Activated CD4-positive, alpha-beta T cell treated with anti-CD3 and anti-CD28 coated beads, Interleukin-2, Interleukin-6, amounts not matched to agents 100 ng/mL and 50 ng/mL, durations not matched to agents 16 hours and 8 hours (primary cell): ENCODE measurements at regions not wholly inside any gene's neighbourhood (a gene's known extent, or its start where the extent isn't known, plus 50 kb on each side); places are given as distances from the start of the nearest gene placed in this dataset.

Experiments
- DNase-seq: peaks from one replicate; pipeline ENCODE4 v3.0.0-alpha.2; 2020

GRCh38 chr3:194769020-194769643 is 83.4 kb downstream of the FAM43A start:
- DNase-seq = peak; percentile 95

DNA sequence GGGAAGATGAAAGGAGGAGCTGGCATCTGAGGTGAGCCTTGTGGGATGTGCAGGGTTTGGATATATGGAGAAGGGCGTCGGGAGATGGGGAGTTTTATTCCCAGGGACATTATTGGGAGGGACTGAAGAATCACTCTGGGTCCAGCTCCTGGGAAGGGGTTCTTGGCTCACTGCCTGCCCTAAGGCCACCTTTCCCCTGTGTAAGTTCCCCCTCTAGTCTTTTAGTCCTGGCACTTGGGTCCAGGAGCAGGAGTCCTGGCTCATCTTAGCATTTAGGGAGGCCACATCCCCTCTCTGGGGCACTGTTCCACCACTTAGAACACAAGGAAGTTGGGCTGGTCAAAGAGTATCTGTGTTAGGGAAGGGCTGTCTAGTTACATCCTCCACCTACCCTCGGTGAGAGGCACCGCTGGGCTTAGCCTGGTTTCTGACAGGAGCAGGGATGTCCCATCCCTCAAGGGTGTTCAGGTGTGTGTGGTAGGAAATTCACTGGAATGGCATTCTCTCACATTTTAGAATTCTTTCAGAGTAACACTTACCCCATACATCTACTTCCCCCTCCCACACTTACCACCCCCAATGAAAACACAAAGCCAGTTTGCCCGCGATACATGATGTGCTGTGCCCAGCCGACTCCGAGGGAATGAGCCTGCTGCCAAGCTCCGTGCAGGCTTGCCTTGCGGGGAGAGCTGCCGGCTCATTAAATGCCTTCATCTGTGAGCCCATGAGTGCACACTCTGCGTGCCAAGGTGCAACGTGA is 86.7 kb downstream of the FAM43A start:
- DNase-seq = no peak

DNA sequence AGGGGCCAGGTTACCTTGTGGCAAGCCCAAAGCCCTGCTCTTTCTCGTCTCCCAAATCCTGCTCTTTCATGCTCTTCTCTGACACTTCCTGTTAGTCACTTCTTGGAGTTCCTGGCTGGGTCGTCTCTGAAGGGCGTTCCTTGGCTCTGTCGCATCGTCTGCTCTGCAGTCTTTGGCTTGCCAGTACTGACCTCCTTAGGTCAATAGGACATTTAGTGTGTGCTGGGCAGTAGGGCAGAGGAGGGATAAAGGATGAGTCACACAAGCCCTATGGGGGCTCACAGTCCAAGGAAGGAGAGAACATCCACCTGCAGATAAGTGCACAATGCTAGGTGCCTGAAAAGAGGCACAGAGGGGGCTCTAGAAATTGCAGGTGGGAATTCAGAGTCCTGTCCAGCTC is 87.5 kb downstream of the FAM43A start:
- DNase-seq = no peak

DNA sequence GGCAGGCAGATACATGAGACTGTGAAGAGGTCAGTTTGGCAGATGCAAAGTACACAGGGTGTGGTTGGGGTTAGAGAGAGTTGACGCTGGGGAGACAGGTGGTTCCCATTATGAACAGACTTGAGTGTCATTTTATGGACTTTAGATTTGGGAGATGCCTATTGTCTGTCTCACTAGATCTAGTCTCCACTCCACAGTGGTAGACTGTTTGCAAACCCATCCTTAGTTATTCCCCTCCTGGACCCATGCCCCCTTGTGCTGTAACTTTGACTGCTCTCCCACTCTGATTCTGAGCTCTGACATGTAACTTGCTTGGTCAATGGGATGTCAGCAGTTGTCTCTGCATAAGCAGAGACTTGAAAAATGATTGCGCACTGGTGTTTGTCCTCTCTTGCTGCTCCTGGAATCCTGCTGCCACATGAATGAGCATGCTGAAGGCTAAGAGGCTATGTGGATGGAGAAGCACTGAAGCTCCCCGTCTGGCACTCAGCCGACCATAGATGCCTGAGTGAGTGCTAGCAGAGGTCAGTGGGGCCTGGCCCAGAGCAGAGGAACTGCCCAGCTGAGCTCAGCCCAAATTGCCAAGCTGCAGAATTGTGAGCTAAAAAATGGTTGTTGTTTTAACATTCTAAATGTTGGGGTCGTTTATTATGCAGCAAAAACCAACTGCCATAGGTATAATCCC is 88.2 kb downstream of the FAM43A start:
- no peak for DNase-seq

- no peak for DNase-seq
Measured at GRCh38 chr3:194775266-194775665, 89.6 kb downstream of the FAM43A start.

DNA sequence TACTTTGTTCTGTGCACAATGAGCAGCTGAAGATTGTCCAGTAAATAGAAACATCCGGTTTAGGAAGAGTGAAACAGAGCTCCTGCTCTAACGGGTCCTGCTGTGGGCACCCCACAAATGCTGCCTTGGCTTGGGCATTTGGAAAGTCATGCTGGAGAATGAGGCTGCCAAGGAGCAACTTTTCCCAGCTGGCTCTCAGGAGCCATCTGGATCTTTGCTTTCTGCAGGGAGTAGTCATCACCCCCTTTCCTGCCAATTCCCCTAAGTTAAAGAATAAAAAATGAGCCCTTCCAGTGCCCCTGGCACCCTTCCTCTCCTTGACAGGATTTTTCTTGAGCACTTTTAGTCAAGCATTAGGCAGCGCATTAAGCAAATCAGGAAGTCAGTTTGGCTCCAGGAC is 90.0 kb downstream of the FAM43A start:
- no peak for DNase-seq

DNA sequence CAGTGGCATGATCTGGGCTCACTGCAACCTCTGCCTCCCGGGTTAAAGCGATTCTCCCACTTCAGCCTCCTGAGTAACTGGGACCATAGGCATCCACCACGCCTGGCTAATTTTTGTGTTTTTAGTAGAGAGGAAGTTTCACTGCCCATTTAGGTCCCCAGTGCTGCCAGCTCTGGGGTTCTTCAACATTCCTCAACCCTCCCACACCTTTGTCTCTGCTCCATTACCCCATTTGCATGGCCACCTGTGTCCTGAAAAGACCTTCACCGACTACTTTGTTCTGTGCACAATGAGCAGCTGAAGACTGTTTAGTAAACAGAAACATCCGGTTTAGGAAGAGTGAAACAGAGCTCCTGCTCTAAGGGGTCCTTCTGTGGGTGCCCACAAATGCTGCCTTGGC is 92.0 kb downstream of the FAM43A start:
- DNase-seq = no peak

- DNase-seq = no peak
Measured at GRCh38 chr3:194779729-194780224, 94.1 kb downstream of the FAM43A start.

DNA sequence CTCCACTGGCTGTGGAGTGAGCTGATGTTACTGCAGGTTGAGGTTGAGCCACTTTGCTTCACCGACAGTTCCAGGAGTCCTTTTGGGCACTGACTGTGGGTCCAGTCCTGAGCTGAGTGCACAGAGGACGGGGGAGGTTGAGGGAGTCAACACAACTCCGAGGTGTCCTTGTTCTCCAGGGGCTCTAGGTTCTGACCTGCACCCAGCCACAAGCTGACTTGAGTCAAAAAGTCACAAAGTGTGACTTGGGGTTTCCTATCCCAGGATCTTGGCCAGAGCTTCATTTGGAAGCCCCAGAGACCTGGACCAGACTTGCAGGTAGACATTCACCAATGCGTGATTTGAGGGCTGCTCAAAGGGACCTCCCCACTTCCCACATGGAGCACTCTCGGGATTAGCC is 95.0 kb downstream of the FAM43A start:
- DNase-seq = no peak

DNA sequence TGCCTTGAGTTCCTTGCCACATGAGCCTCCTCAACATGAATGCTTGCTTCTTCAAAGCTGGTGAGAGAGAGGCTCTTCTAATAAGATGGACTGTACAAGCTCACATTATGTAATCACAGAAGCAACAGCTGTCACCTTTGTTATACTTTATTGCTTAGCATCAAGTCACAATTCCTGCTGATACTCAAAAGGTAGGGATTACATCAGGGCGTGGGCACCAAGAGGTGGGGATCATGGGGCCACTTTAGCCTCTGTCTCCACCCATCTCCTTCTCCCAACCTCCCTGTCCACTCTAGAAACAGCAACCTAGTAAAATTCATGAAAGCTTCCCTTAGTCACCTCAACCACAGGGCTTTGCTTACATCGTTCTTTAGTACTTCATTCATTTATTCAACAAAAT is 95.9 kb downstream of the FAM43A start:
- DNase-seq = no peak

- no peak for DNase-seq
Measured at GRCh38 chr3:194782698-194783404, 97.2 kb downstream of the FAM43A start.

DNA sequence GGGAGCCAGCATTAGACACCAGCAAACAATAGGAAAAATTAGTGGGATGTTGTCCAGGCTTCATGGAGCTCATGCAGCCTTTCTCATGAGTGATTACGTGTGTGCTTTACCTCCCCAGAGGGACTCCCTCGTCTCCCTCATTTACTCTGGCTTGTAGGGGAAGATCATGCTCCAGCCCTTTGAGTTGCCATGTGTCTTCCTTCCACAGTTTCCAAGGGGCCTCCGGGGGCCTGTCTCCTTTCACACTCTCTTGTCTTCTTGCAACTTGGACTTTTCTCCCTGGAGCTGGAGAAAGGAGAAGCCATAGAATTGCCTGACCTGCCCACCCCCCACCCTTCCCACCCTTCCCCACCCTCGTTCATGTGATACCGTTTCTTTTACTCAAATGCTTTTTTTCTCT is 98.7 kb downstream of the FAM43A start:
- DNase-seq = no peak

DNA sequence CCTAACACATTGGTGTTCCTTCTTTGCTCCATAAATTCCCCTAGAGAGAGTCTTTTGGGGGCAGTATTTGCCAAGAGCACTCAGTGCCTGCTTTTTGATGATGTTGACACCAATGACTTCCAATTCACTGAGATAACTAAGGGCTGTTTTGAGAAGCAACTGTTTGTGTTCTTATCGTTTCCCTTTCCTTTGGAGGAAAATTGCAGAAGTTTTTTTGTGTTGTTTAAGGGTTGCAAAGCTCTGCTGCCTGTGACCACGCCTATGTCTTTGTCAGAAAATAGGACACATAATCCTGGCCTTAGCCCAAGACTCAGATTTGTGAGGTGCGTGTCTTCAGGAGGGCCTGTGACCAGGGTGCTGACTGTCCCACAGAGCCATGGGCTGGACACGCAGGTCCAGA is 99.6 kb downstream of the FAM43A start:
- DNase-seq = no peak

DNA sequence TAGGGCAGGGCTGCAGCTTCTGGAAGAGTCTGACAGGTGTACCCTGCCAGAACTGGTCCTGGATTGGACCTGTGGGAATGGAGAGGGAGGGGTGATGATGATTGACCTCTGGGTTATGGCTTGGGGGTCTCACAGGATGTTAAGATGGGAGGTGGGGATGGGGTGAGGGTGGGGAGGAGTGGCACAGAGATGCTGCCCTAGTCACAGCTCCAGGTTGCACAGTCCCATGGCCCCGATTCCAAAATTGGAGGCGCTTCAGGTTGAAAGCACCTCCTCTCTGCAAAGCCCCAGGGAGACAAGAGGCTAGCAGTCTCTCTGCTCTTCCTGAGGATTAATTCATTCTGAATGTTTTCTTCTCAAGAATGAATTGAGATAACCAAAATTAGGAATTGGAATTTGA is 101.4 kb downstream of the FAM43A start:
- DNase-seq = no peak

GRCh38 chr3:194787650-194788049 is 102.0 kb downstream of the FAM43A start:
- no peak for DNase-seq

DNA sequence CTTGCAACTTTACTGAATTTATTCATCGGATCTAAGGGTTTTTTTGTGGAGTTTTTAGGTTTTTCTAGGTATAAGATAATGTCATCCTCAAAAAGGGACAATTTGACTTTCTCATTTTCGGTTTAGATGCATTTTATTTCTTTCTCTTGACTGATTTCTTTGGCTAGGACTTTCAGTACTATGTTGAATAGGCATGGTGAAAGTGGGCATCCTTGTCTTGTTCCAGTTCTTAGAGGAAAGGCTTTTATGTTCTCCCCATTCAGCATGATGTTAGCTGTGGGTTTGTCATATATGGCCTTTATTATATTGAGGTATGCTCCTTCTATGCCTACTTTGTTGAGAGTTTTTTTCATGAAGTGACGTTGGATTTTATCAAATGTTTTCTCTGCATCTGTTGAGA is 106.7 kb downstream of the FAM43A start:
- DNase-seq = peak; percentile 16

DNA sequence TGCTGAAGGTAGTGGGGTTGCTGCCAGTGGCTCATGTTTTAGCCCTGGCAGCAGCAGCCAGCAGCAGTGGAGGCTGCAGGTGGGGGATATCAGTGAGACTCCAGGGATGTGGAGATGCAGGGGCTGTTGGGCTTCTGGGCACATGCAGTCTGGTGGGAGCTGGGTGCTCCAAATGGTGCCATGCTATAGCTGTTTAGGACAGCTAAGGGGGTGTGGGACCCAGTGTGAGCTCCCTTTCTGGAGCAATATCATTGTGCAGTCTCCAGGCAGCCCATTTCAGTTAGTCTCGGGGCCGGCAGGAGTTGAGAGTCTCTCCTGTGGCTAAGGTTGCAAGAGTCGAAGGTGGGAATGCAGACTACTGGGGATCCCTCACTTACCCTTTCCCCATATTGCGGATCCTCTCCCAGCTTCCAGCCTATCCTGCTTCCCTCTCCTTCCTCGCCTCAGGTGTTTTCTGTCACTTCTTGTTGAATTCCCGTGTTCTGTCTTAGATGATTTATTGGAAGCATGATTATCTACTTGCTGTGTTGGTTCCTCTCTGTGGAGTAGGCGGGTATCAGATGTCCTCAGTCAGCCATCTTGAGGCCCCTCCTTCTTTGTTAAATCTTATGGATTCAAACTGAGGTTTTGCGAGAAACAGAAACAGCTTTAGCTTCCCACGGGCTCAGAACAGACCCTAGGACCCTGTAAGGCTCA is 112.0 kb downstream of the FAM43A start:
- no peak for DNase-seq

GRCh38 chr3:194798486-194798885 is 112.8 kb downstream of the FAM43A start:
- no peak for DNase-seq

DNA sequence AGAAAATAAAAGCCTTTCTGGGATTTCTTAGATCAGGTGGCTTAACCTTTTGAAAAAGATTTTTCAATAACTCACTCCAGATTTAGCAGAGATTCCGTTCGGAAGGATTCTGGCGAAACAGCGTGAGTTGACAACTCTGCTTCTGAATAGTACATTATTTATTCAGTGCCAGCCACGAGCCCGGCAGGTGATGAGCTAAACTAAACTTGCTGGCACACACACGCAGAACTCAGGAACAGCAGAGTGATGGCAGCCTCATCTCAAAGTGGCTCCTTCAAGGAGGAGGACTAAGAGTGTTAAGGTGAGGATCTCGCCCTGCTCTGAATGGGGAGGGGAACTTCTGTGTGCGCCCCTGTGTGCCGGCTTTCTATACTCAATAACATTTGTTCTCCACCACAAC is 114.3 kb downstream of the FAM43A start:
- DNase-seq = no peak

DNA sequence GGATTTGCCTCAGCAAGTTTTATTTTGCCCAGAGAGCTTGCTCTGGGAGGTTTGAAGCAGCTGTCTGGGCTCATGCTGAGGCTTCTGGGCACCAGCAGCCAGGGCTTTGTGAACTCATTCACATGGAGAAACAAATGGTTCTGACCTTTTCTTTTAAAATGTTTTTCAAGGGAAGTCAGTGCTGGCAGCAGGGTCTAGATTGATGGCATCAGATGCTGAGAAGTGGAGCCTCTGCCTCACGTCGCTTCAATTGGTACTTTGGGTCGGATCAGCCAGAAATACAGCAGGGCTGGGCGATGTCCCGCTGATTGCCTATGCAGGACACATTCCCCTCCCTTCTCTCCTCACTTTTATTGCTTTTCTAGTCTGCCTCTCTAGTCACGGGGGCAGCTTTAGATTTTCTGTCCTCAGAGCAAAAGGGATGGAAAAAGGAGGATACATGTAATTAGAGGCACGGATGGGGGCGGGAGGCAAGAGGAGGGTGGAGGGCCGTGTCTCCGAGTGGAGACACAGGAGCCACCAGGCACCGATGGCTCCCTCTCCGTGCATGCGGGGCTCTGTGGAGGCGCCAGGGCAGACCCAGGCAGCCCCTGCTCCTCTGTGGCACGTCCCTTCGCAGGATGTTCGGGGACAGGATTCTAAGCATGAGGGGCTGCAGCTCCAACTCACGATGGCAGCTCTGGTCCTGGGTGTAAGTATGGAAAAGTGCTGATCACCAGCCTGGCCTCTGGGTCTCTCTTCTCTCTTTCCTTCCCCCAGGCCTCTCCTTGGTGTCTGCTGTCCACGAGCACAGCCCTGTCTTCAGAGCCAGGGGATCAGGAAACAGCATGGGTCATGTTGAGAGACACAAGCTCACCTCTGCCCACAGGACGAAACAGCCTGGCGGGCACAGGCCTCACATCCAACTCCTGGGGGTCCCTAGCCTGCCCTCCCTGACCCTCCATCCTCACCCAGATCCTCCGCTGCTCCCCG is 116.1 kb downstream of the FAM43A start:
- DNase-seq = no peak

DNA sequence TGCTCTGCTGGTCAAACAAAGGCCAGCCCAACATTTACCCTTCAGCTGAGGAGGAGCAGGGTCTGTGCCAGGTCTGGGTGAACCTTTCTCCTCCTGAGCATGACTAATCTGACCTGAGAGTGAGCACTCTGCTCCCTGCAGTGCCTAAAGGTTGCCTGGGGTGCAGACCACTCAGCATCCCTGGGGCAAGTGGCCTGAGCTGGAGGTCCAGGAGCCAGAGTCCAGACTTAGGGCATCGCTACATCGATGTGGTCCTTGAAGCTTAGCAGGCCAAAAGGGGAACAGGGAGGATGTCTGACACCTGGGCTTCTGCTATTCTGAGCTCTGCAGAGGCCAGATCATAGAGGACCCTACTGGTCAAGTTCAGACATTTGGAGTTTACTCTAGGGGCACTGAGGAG is 119.1 kb downstream of the FAM43A start:
- DNase-seq = no peak

GRCh38 chr3:194805546-194805945 is 119.9 kb downstream of the FAM43A start:
- DNase-seq = no peak
